ENCODE measurements at regions not wholly inside any gene's neighbourhood (a gene's known extent, or its start where the extent isn't known, plus 50 kb on each side); places are given as distances from the start of the nearest gene placed in this dataset.

- no peaks in the 10 kb centered on the region for H3K4me1 ChIP-seq
- DNase-seq, result no peak
- H3K27ac ChIP-seq, result no peak overlapping the region
- TF ChIP-seq CTCF (IDR thresholded peaks at IDR 0.05), result no peak
- no peak for TF ChIP-seq POLR2A (IDR thresholded peaks at IDR 0.05)
- no peaks in the 10 kb centered on the region for H3K36me3 ChIP-seq
- peaks cover 0 to 6% of the 10 kb centered on the region in 2 donors for H3K27me3 ChIP-seq
- no peak overlapping the region for H3K4me3 ChIP-seq
- H3K9me3 ChIP-seq, result no peaks in the 10 kb centered on the region
Observed at GRCh38 chrX:137424679-137425078, 141.2 kb upstream of the ZIC3 start.

GRCh38 chrX:137423241-137423640, 142.7 kb upstream of the ZIC3 start:
- no peak overlapping the region for H3K27ac ChIP-seq
- H3K4me1 ChIP-seq, result no peaks in the 10 kb centered on the region
- H3K9me3 ChIP-seq, result no peaks in the 10 kb centered on the region
- DNase-seq, result no peak
- TF ChIP-seq CTCF (IDR thresholded peaks at IDR 0.05), result no peak
- TF ChIP-seq POLR2A (IDR thresholded peaks at IDR 0.05), result no peak
- no peaks in the 10 kb centered on the region for H3K36me3 ChIP-seq
- H3K4me3 ChIP-seq, result no peak overlapping the region
- peaks cover 0 to 6% of the 10 kb centered on the region in 2 donors for H3K27me3 ChIP-seq

- Histone ChIP-seq H3K27me3 (no peaks in the 10 kb centered on the region), H3K9me3 (no peaks in the 10 kb centered on the region)
- TF ChIP-seq POLR2A (IDR thresholded peaks at IDR 0.05) (no peak), CTCF (IDR thresholded peaks at IDR 0.05) (no peak)
Observed at GRCh38 chrX:137418086-137418485, 147.8 kb upstream of the ZIC3 start.

GRCh38 chrX:137413190-137413589, 152.7 kb upstream of the ZIC3 start:
- DNase-seq, result no peak
- Histone ChIP-seq H3K4me3 (no peak overlapping the region), H3K4me1 (no peaks in the 10 kb centered on the region), H3K27ac (no peak overlapping the region), H3K27me3 (no peaks in the 10 kb centered on the region), H3K9me3 (no peaks in the 10 kb centered on the region), H3K36me3 (no peaks in the 10 kb centered on the region)
- TF ChIP-seq POLR2A (IDR thresholded peaks at IDR 0.05), result no peak

More at GRCh38 chrX:137418086-137418485, 147.8 kb upstream of the ZIC3 start:
- no peak overlapping the region for H3K27ac ChIP-seq
- H3K36me3 ChIP-seq, result no peaks in the 10 kb centered on the region
- no peaks in the 10 kb centered on the region for H3K4me1 ChIP-seq
- no peak overlapping the region for H3K4me3 ChIP-seq
- no peak for DNase-seq

GRCh38 chrX:137405449-137406140, 160.3 kb upstream of the ZIC3 start:
- TF ChIP-seq CTCF (IDR thresholded peaks at IDR 0.05) (no peak), POLR2A (IDR thresholded peaks at IDR 0.05) (no peak)
- Histone ChIP-seq H3K27ac (no peak overlapping the region), H3K4me3 (no peak overlapping the region), H3K36me3 (no peaks in the 10 kb centered on the region), H3K4me1 (no peaks in the 10 kb centered on the region), H3K27me3 (no peaks in the 10 kb centered on the region), H3K9me3 (no peaks in the 10 kb centered on the region)
- no peak for DNase-seq

- no peak for TF ChIP-seq POLR2A (IDR thresholded peaks at IDR 0.05)
- no peak for TF ChIP-seq CTCF (IDR thresholded peaks at IDR 0.05)
Observed at GRCh38 chrX:137401092-137401491, 164.8 kb upstream of the ZIC3 start.

More at GRCh38 chrX:137401092-137401491, 164.8 kb upstream of the ZIC3 start:
- Histone ChIP-seq H3K36me3 (no peaks in the 10 kb centered on the region), H3K27me3 (no peaks in the 10 kb centered on the region), H3K9me3 (no peaks in the 10 kb centered on the region), H3K27ac (no peak overlapping the region), H3K4me3 (no peak overlapping the region), H3K4me1 (no peaks in the 10 kb centered on the region)
- no peak for DNase-seq

All from Peyer's patch (tissue), 4 donors.